IMR-90 (cell line): ENCODE measurements at regions not wholly inside any gene's neighbourhood (a gene's known extent, or its start where the extent isn't known, plus 50 kb on each side); places are given as distances from the start of the nearest gene placed in this dataset.

ENCODE experiments used
- ATAC-seq: fragments of 200-7000 bp; cut with Tn5 transposase; 2 replicates; pipeline ENCODE4 v1.9.1; 2020; ENCODE audit warnings: low read depth, mild to moderate bottlenecking, moderate library complexity
- BruUV-seq: library from RNA; stranded (reverse); fragments of 400-500 nt; replicated peaks from 2 replicates; lab custom pipeline; 2021; lab: Mats Ljungman, UMichigan
- CTCF ChIA-PET: fragments of 300-600 bp; formaldehyde crosslinking; extraction: SDS; loops from one replicate; lab custom pipeline; 2021; ENCODE audit warnings: antibody characterized with exemption; lab: Yijun Ruan, JAX
- POLR2A ChIA-PET: fragments of 300-600 bp; sonication (Branson Sonifier 250); formaldehyde crosslinking; loops from one replicate; lab custom pipeline; 2022; ENCODE audit warnings: antibody characterized with exemption; ENCODE audit not compliant: unreplicated experiment; lab: Charles Lee
- DNase-seq: peaks from one replicate; pipeline ENCODE4 v3.0.0; 2013
- H2AFZ ChIP-seq: replicated peaks from 2 replicates; pipeline ENCODE3; 2013; ENCODE audit warnings: low read length, mild to moderate bottlenecking; ENCODE audit not compliant: poor library complexity
- H2AK5ac ChIP-seq: 2 replicates; pipeline ENCODE4 v1.6.1; 2013; ENCODE audit warnings: low read depth, low read length, inconsistent platforms
- H2AK9ac ChIP-seq: replicated peaks from 2 replicates; pipeline ENCODE3; 2013; ENCODE audit warnings: mild to moderate bottlenecking, low read depth, low read length, moderate library complexity; ENCODE audit not compliant: poor library complexity
- H2BK120ac ChIP-seq: 2 replicates; pipeline ENCODE4 v1.6.1; 2013; ENCODE audit warnings: low read depth, low read length, inconsistent platforms
- H2BK15ac ChIP-seq: 3 replicates; pipeline ENCODE4 v1.6.1; 2013; ENCODE audit warnings: low read depth, low read length, inconsistent platforms
- H2BK20ac ChIP-seq: 2 replicates; pipeline ENCODE4 v1.6.1; 2013; ENCODE audit warnings: low read depth, mild to moderate bottlenecking, inconsistent platforms, low read length, moderate library complexity
- H2BK5ac ChIP-seq: 2 replicates; pipeline ENCODE4 v1.6.1; 2013; ENCODE audit warnings: mild to moderate bottlenecking, low read depth, low read length, inconsistent platforms; ENCODE audit not compliant: poor library complexity, severe bottlenecking
- H3K14ac ChIP-seq: replicated peaks from 2 replicates; pipeline ENCODE4 v1.6.1; 2013; ENCODE audit warnings: low read depth, low read length, inconsistent platforms
- H3K18ac ChIP-seq: 2 replicates; pipeline ENCODE4 v1.6.1; 2013; ENCODE audit warnings: low read depth, low read length, control low read depth
- H3K23ac ChIP-seq: 2 replicates; pipeline ENCODE4 v1.6.1; 2013; ENCODE audit warnings: low read depth, low read length, inconsistent platforms
- H3K27ac ChIP-seq: 2 replicates; pipeline ENCODE4 v1.5.1; 2013; ENCODE audit warnings: mild to moderate bottlenecking, control low read depth, low read length; ENCODE audit not compliant: insufficient read depth
- H3K27me3 ChIP-seq: 2 replicates; pipeline ENCODE4 v1.6.1; 2013; ENCODE audit warnings: low read length; ENCODE audit not compliant: control insufficient read depth, insufficient read depth
- H3K36me3 ChIP-seq: 2 replicates; pipeline ENCODE4 v1.6.1; 2013; ENCODE audit warnings: low read length, mixed read lengths; ENCODE audit not compliant: control insufficient read depth, insufficient read depth
- H3K4ac ChIP-seq: 2 replicates; pipeline ENCODE4 v1.6.1; 2013; ENCODE audit warnings: low read depth, low read length, inconsistent platforms
- H3K4me1 ChIP-seq: 2 replicates; pipeline ENCODE4 v1.6.1; 2013; ENCODE audit warnings: low read length, mixed read lengths; ENCODE audit not compliant: control insufficient read depth, insufficient read depth
- H3K4me2 ChIP-seq: 2 replicates; pipeline ENCODE4 v1.6.1; 2013; ENCODE audit warnings: low read depth, mild to moderate bottlenecking, control low read depth, low read length, moderate library complexity
- H3K4me3 ChIP-seq: 2 replicates; pipeline ENCODE4 v1.5.1; 2013; ENCODE audit warnings: low read depth, mild to moderate bottlenecking, control low read depth, low read length, moderate library complexity; ENCODE audit not compliant: insufficient read depth
- H3K56ac ChIP-seq: 2 replicates; pipeline ENCODE4 v1.6.1; 2013; ENCODE audit warnings: low read length, inconsistent platforms; ENCODE audit not compliant: insufficient read depth; ENCODE audit errors: extremely low read depth
- H3K79me1 ChIP-seq, 2 experiments: 2 replicates each; pipeline ENCODE4 v1.6.1; 2013; ENCODE audit warnings: low read length in 2 of 2, inconsistent platforms in 1 of 2, low read depth in 1 of 2
- H3K9ac ChIP-seq: 2 replicates; pipeline ENCODE4 v1.6.1; 2013; ENCODE audit warnings: low read depth, low read length, control low read depth
- H3K9me1 ChIP-seq: 2 replicates; pipeline ENCODE4 v1.6.1; 2013; ENCODE audit warnings: low read length, inconsistent platforms; ENCODE audit not compliant: insufficient read depth
- H3K9me3 ChIP-seq: 2 replicates; pipeline ENCODE4 v1.6.1; 2013; ENCODE audit warnings: low read length; ENCODE audit not compliant: control insufficient read depth, insufficient read depth
- H4K20me1 ChIP-seq: 2 replicates; pipeline ENCODE4 v1.6.1; 2013; ENCODE audit warnings: low read length, inconsistent platforms; ENCODE audit not compliant: insufficient read depth
- H4K5ac ChIP-seq: 2 replicates; pipeline ENCODE4 v1.6.1; 2013; ENCODE audit warnings: mild to moderate bottlenecking, low read depth, low read length, control low read depth
- H4K8ac ChIP-seq, 2 experiments: 2 replicates each; pipeline ENCODE4 v1.6.1; 2013; ENCODE audit warnings: low read depth in 2 of 2, low read length in 2 of 2, control low read depth in 1 of 2, inconsistent platforms in 1 of 2
- H4K91ac ChIP-seq: 2 replicates; pipeline ENCODE4 v1.6.1; 2013; ENCODE audit warnings: low read depth, low read length, inconsistent platforms; ENCODE audit not compliant: insufficient read depth
- CTCF ChIP-seq: conservative IDR thresholded peaks from 2 replicates; pipeline ENCODE4 v1.5.1; 2012; ENCODE audit warnings: mild to moderate bottlenecking, low read depth, low read length, improper control_type of control experiment
- FOS ChIP-seq: fragments of 150-350 bp; IDR thresholded peaks from 2 replicates; pipeline ENCODE4 v1.6.1; 2016; ENCODE audit warnings: low read depth, low read length
- MAZ ChIP-seq: IDR thresholded peaks from 2 replicates; pipeline ENCODE4 v1.6.1; 2012; ENCODE audit warnings: low read depth, mild to moderate bottlenecking, low read length, improper control_type of control experiment, moderate library complexity, borderline replicate concordance
- MXI1 ChIP-seq: IDR thresholded peaks from 2 replicates; pipeline ENCODE4 v1.6.1; 2012; ENCODE audit warnings: low read depth, mild to moderate bottlenecking, low read length, moderate library complexity, borderline replicate concordance
- RAD21 ChIP-seq: IDR thresholded peaks from 2 replicates; pipeline ENCODE4 v1.6.1; 2012; ENCODE audit warnings: low read length, improper control_type of control experiment
- WGBS, 2 experiments: methylation state at CpG; one replicate each; pipeline versions ENCODE4 v1.1.5 to v1.1.7; 2013; ENCODE audit warnings: missing lambda C conversion rate in 2 of 2; ENCODE audit not compliant: insufficient read length in 1 of 2; ENCODE audit errors: extremely low coverage in 2 of 2; 5-methylcytosine and 5-hydroxymethylcytosine counted together
- dilution Hi-C: fragments of 300-500 bp; cut with HindIII; formaldehyde crosslinking; loops from one replicate; pipeline ENCODE4 v1.14.3; 2018; ENCODE audit warnings: low sequenced_read_pairs; ENCODE audit not compliant: unreplicated experiment
- in situ Hi-C: fragments of 300-500 bp; cut with MboI; formaldehyde crosslinking; loops from 3 replicates; pipeline ENCODE4 v1.14.3; 2019; ENCODE audit warnings: low sequenced_read_pairs, inconsistent platforms, mixed read lengths
- intact Hi-C: fragments of 100-400 bp; cut with micrococcal nuclease; formaldehyde crosslinking; loops from 2 replicates; pipeline ENCODE4 v1.10.0; 2022

- Histone ChIP-seq H3K56ac (no peak overlapping the region), H2BK15ac (peak overlapping the region; percentile 55; the same call in 2 of the 3 replicates), H2BK20ac (peak overlapping the region; percentile 93; the same call in 1 of the 2 replicates), H3K14ac (peak overlapping the region; percentile 53; the same call in 1 of the 2 replicates), H3K27me3 (no peaks in the 10 kb centered on the region), H3K27ac (no peak overlapping the region), H3K23ac (peak overlapping the region; percentile 45; the same call in 1 of the 2 replicates), H3K9me3 (no peaks in the 10 kb centered on the region), H2AK9ac (no peak overlapping the region), H4K5ac (peak overlapping the region; percentile 69; the same call in 1 of the 2 replicates), H3K9me1 (peaks cover 5% of the 10 kb centered on the region), H3K4me1 (peaks cover 8% of the 10 kb centered on the region; the same call in 1 of the 2 replicates), H4K20me1 (no peaks in the 10 kb centered on the region), H3K4me3 (no peak overlapping the region), H2AFZ (no peak overlapping the region), H4K91ac (peak overlapping the region; percentile 31; the same call in 1 of the 2 replicates), H2AK5ac (peak overlapping the region; percentile 45; the same call in 1 of the 2 replicates), H3K4me2 (no peak overlapping the region; the same call in 1 of the 2 replicates), H2BK120ac (peak overlapping the region; percentile 79), H2BK5ac (peak overlapping the region; percentile 88), H3K4ac (peak overlapping the region; percentile 75; the same call in 1 of the 2 replicates), H4K8ac (peak overlapping the region in 1 of 2 experiments; percentile 65; a peak in 2 of 4 replicates), H3K18ac (peak overlapping the region; percentile 95; the same call in 1 of the 2 replicates), H3K79me1 (peaks cover 0 to 17% of the 10 kb centered on the region in 2 experiments; a peak in 2 of 4 replicates), H3K9ac (no peak overlapping the region), H3K36me3 (no peaks in the 10 kb centered on the region)
- in situ Hi-C loops (no loop called here), intact Hi-C loops (no loop called here), dilution Hi-C loops (no loop called here)
- no peak for TF ChIP-seq MAZ
- TF ChIP-seq FOS: no peak
- no peak for TF ChIP-seq RAD21
- no peak for TF ChIP-seq MXI1
- no peak for TF ChIP-seq CTCF
- DNase-seq (peak; percentile 23), ATAC-seq (no peak)
- POLR2A ChIA-PET: no interaction called here
- CTCF ChIA-PET: no interaction called here
- BruUV-seq: no TSS peak
- no CpG with 5 or more reads among the region's 1 CpG for WGBS, 2 experiments
Observed at GRCh38 chr7:41573862-41574261, 129.0 kb downstream of the INHBA start.
